ENCODE measurements at regions not wholly inside any gene's neighbourhood (a gene's known extent, or its start where the extent isn't known, plus 50 kb on each side); places are given as distances from the start of the nearest gene placed in this dataset.

DNA sequence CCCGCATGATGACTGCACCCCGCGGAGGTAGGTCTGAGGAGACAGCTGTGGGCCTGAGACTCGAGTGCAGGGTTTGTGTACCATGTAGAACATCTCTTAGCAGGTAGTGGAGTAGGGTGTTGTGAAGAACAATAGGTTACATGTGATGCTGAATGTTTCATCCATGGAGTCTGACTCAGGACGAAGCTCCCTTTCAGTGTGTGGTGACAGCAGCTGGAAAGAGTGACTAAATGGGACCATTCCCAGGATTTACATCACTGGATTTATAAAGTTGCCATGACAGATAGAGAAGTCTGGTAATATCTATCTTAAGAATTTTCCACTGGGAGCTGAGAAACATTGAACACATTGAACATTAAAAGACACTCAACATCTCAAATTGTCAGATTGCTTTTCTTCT lies 259.6 kb upstream of the RGS6 start:
- Mint-ChIP-seq H3K36me3 (peaks cover 12% of the 10 kb centered on the region), H3K4me3 (no peak overlapping the region), H3K27ac (no peak overlapping the region), H3K4me1 (no peaks in the 10 kb centered on the region), H3K27me3 (ENCODE audit: low read depth in 2 of 2) (no peaks in the 10 kb centered on the region), H3K9me3 (no peaks in the 10 kb centered on the region)
- intact Hi-C loops (cut with micrococcal nuclease) = no loop called here
- Histone ChIP-seq H3K36me3 (ENCODE audit: control insufficient read depth, insufficient read depth, low read length) (peaks cover 13% of the 10 kb centered on the region), H3K4me1 (ENCODE audit: control insufficient read depth, insufficient read depth, low read length) (no peaks in the 10 kb centered on the region), H3K9me3 (ENCODE audit: control insufficient read depth, insufficient read depth, low read length) (no peaks in the 10 kb centered on the region), H3K27me3 (ENCODE audit: control insufficient read depth, insufficient read depth, low read length) (no peaks in the 10 kb centered on the region), H3K27ac (ENCODE audit: low read length) (no peak overlapping the region), H3K4me3 (ENCODE audit: low read length) (no peak overlapping the region)
- no peak for DNase-seq
- 96% methylated on average over 5 of the region's 5 CpGs for WGBS (ENCODE audit: insufficient coverage)
- ATAC-seq = no peak
- TF ChIP-seq, protein P1, sequence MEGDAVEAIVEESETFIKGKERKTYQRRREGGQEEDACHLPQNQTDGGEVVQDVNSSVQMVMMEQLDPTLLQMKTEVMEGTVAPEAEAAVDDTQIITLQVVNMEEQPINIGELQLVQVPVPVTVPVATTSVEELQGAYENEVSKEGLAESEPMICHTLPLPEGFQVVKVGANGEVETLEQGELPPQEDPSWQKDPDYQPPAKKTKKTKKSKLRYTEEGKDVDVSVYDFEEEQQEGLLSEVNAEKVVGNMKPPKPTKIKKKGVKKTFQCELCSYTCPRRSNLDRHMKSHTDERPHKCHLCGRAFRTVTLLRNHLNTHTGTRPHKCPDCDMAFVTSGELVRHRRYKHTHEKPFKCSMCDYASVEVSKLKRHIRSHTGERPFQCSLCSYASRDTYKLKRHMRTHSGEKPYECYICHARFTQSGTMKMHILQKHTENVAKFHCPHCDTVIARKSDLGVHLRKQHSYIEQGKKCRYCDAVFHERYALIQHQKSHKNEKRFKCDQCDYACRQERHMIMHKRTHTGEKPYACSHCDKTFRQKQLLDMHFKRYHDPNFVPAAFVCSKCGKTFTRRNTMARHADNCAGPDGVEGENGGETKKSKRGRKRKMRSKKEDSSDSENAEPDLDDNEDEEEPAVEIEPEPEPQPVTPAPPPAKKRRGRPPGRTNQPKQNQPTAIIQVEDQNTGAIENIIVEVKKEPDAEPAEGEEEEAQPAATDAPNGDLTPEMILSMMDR (IDR thresholded peaks at IDR 0.05) = no peak

DNA sequence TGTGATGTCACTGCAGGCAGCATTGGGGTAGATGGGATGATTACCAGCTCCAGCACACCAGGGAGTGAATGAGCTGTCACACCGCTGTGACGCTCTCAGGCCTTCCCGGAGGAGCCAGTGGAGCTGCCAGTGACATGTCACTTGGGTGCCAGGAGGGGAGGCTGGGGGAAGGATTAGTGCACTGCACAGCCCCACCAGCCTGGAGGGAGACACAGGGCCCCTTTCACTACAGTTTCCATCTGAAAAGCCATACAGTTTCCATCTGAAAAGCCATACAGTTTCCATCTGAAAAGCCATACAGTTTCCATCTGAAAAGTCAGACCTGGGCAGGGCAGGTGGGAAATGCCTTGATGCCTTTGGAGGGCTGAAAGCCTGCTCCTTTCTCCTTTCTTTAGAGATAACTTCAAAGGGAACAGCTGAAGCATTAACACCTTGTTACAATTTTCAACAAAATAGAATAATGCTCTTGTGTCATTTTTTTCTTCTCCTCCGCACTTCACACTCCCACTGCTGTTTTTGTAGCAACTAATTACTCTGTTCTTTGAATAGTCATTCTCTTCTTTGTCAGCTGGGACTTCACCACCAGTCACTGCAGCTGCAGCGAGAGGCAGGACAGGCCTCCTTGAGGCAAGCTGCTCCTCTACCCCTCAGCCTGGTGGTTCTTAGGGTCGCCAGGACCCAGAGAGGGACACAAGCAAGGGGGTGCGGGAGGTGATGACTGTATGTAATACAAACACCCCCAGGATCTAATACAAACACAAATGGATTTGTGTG lies 256.9 kb upstream of the RGS6 start:
- Mint-ChIP-seq H3K27me3 (ENCODE audit: low read depth in 2 of 2) (no peaks in the 10 kb centered on the region), H3K4me1 (no peaks in the 10 kb centered on the region), H3K4me3 (no peak overlapping the region), H3K9me3 (no peaks in the 10 kb centered on the region), H3K36me3 (peaks cover 12% of the 10 kb centered on the region), H3K27ac (no peak overlapping the region)
- H3K9me3 ChIP-seq (ENCODE audit: control insufficient read depth, insufficient read depth, low read length) = no peaks in the 10 kb centered on the region
- TF ChIP-seq, protein P1 (IDR thresholded peaks at IDR 0.05) = no peak
- no peaks in the 10 kb centered on the region for H3K27me3 ChIP-seq (ENCODE audit: control insufficient read depth, insufficient read depth, low read length)
- DNase-seq = no peak
- intact Hi-C loops (cut with micrococcal nuclease) = no loop called here
- ATAC-seq = no peak
- H3K36me3 ChIP-seq (ENCODE audit: control insufficient read depth, insufficient read depth, low read length) = peaks cover 13% of the 10 kb centered on the region
- 98% methylated on average over 5 of the region's 7 CpGs for WGBS (ENCODE audit: insufficient coverage)
- no peak overlapping the region for H3K4me3 ChIP-seq (ENCODE audit: low read length)
- H3K4me1 ChIP-seq (ENCODE audit: control insufficient read depth, insufficient read depth, low read length) = no peaks in the 10 kb centered on the region
- H3K27ac ChIP-seq (ENCODE audit: low read length) = no peak overlapping the region

DNA sequence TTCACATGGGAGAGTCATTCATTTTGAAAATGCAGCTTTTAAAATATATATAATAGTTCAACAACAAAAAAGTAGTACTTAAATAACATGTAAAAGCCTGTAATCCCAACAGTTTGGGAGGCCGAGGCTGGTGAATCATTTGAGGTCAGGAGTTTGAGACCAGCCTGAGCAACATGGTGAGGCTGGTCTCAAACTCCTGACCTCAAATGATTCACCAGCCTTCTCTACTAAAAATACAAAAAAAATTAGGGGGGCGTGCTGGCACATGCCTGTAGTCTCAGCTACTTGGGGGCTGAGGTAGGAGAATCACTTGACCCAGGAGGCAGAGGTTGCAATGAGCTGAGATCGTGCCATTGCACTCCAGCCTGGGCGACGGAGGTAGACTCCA lies 256.3 kb upstream of the RGS6 start:
- H3K9me3 Mint-ChIP-seq = no peaks in the 10 kb centered on the region
- no peak for ATAC-seq
- H3K36me3 Mint-ChIP-seq = peaks cover 12% of the 10 kb centered on the region
- H3K27ac Mint-ChIP-seq = no peak overlapping the region
- TF ChIP-seq, protein P1 (IDR thresholded peaks at IDR 0.05) = no peak
- intact Hi-C loops (cut with micrococcal nuclease) = no loop called here
- 100% methylated on average over 2 of the region's 5 CpGs for WGBS (ENCODE audit: insufficient coverage)
- no peak overlapping the region for H3K4me3 Mint-ChIP-seq
- no peaks in the 10 kb centered on the region for H3K4me1 ChIP-seq (ENCODE audit: control insufficient read depth, insufficient read depth, low read length)
- no peak overlapping the region for H3K4me3 ChIP-seq (ENCODE audit: low read length)
- no peaks in the 10 kb centered on the region for H3K4me1 Mint-ChIP-seq
- H3K27me3 ChIP-seq (ENCODE audit: control insufficient read depth, insufficient read depth, low read length) = no peaks in the 10 kb centered on the region
- no peak overlapping the region for H3K27ac ChIP-seq (ENCODE audit: low read length)
- H3K36me3 ChIP-seq (ENCODE audit: control insufficient read depth, insufficient read depth, low read length) = peaks cover 12% of the 10 kb centered on the region
- no peaks in the 10 kb centered on the region for H3K9me3 ChIP-seq (ENCODE audit: control insufficient read depth, insufficient read depth, low read length)
- no peak for DNase-seq
- no peaks in the 10 kb centered on the region for H3K27me3 Mint-ChIP-seq (ENCODE audit: low read depth in 2 of 2)
